GM21786 (cell line): ENCODE measurements at regions not wholly inside any gene's neighbourhood (a gene's known extent, or its start where the extent isn't known, plus 50 kb on each side); places are given as distances from the start of the nearest gene placed in this dataset.

Source experiments
- ATAC-seq: cut with Tn5 transposase; IDR thresholded peaks from one replicate; pipeline ENCODE4 v1.9.1; 2021; ENCODE audit not compliant: unreplicated experiment

GRCh38 chr6:113796038-113796437, 61.1 kb upstream of the MARCKS start:
- ATAC-seq: no peak

GRCh38 chr6:113802779-113803178, 54.4 kb upstream of the MARCKS start:
- no peak for ATAC-seq

GRCh38 chr6:113805173-113805790, 51.9 kb upstream of the MARCKS start:
- ATAC-seq: peak; percentile 92

GRCh38 chr6:113805811-113806495, 51.2 kb upstream of the MARCKS start:
- ATAC-seq: no peak
